Common myeloid progenitor, CD34-positive (primary cell): ENCODE measurements at regions not wholly inside any gene's neighbourhood (a gene's known extent, or its start where the extent isn't known, plus 50 kb on each side); places are given as distances from the start of the nearest gene placed in this dataset.

ENCODE experiments used
- CTCF ChIA-PET: fragments of 350-600 bp; sonication (Branson Sonifier 250); formaldehyde crosslinking; loops from one replicate; lab custom pipeline; 2021; ENCODE audit warnings: antibody characterized with exemption; lab: Charles Lee
- POLR2A ChIA-PET: fragments of 350-600 bp; sonication (Branson Sonifier 250); formaldehyde crosslinking; loops from one replicate; lab custom pipeline; 2021; ENCODE audit warnings: antibody characterized with exemption; lab: Charles Lee
- DNase-seq, 3 donors: peaks; one replicate each; pipeline versions ENCODE4 v3.0.0 to v3.0.0-alpha.2; 2013
- H3K27ac ChIP-seq, 2 experiments: 1 replicate in 1 of 2; 2 replicates in 1 of 2; pipeline ENCODE4 v1.7.0; 2013; ENCODE audit warnings: inconsistent platforms in 2 of 2, low read length in 2 of 2, mild to moderate bottlenecking in 2 of 2, low read depth in 1 of 2, moderate library complexity in 1 of 2; ENCODE audit not compliant: severe bottlenecking in 2 of 2, insufficient read depth in 1 of 2, poor library complexity in 1 of 2
- H3K27me3 ChIP-seq, 5 experiments: replicated peaks in 2 of 5; 1 replicate in 3 of 5; 2 replicates in 2 of 5; pipeline versions ENCODE4 v1.6.1 to v1.7.0; 2013; ENCODE audit warnings: low read length in 4 of 5, mild to moderate bottlenecking in 2 of 5, moderate library complexity in 2 of 5, inconsistent platforms in 1 of 5; ENCODE audit not compliant: insufficient read depth in 5 of 5, control insufficient read depth in 4 of 5
- H3K36me3 ChIP-seq, 4 experiments: 1 replicate in 2 of 4; 2 replicates in 2 of 4; pipeline versions ENCODE4 v1.6.1 to v1.7.0; 2013; ENCODE audit warnings: low read length in 3 of 4, control low read depth in 1 of 4, mild to moderate bottlenecking in 1 of 4; ENCODE audit not compliant: control insufficient read depth in 4 of 4, insufficient read depth in 4 of 4
- H3K4me1 ChIP-seq, 4 experiments: 1 replicate in 3 of 4; 2 replicates in 1 of 4; pipeline versions ENCODE4 v1.6.1 to v1.7.1; 2013; ENCODE audit warnings: low read length in 3 of 4, mild to moderate bottlenecking in 3 of 4, control low read depth in 1 of 4, inconsistent platforms in 1 of 4, moderate library complexity in 1 of 4; ENCODE audit not compliant: control insufficient read depth in 4 of 4, insufficient read depth in 4 of 4; ENCODE audit errors: control extremely low read depth in 1 of 4
- H3K4me3 ChIP-seq, 7 experiments: 1 replicate in 4 of 7; 2 replicates in 3 of 7; pipeline versions ENCODE4 v1.5.1 to v1.7.0; 2013; ENCODE audit warnings: mild to moderate bottlenecking in 7 of 7, low read length in 6 of 7, moderate library complexity in 6 of 7, inconsistent platforms in 2 of 7, low read depth in 2 of 7, control low read depth in 1 of 7; ENCODE audit not compliant: insufficient read depth in 4 of 7, control insufficient read depth in 1 of 7; ENCODE audit errors: extremely low read depth in 1 of 7
- H3K9me3 ChIP-seq, 5 experiments: 1 replicate in 4 of 5; 2 replicates in 1 of 5; pipeline versions ENCODE4 v1.6.1 to v1.7.1; 2013; ENCODE audit warnings: low read length in 4 of 5, mild to moderate bottlenecking in 2 of 5, inconsistent platforms in 1 of 5, low read depth in 1 of 5, moderate library complexity in 1 of 5; ENCODE audit not compliant: control insufficient read depth in 4 of 5, insufficient read depth in 2 of 5; ENCODE audit errors: control extremely low read depth in 1 of 5
- WGBS: methylation state at CpG from one replicate; pipeline ENCODE4 v1.1.5; 2013; ENCODE audit not compliant: insufficient coverage; 5-methylcytosine and 5-hydroxymethylcytosine counted together

GRCh38 chr6:132167929-132168892, 217.0 kb upstream of the CCN2 start:
- 86% methylated on average over 3 of the region's 4 CpGs for WGBS
- POLR2A ChIA-PET: no interaction called here
- H3K27ac ChIP-seq: no peak overlapping the region

GRCh38 chr6:132166526-132167051, 215.4 kb upstream of the CCN2 start:
- Histone ChIP-seq H3K27ac (no peak overlapping the region), H3K9me3 (peaks cover 0 to 2% (median 0%) of the 10 kb centered on the region in 5 experiments), H3K36me3 (no peaks in the 10 kb centered on the region), H3K27me3 (peaks cover 0 to 3% (median 0%) of the 10 kb centered on the region in 5 experiments), H3K4me3 (no peak overlapping the region), H3K4me1 (no peaks in the 10 kb centered on the region)
- no CpG with 5 or more reads among the region's 1 CpG for WGBS
- POLR2A ChIA-PET: no interaction called here
- CTCF ChIA-PET: no interaction called here
- no peak for DNase-seq

More at GRCh38 chr6:132167929-132168892, 217.0 kb upstream of the CCN2 start:
- H3K27me3 ChIP-seq: peaks cover 0 to 3% (median 0%) of the 10 kb centered on the region in 5 experiments
- H3K36me3 ChIP-seq: no peaks in the 10 kb centered on the region
- DNase-seq: no peak
- H3K4me1 ChIP-seq: no peaks in the 10 kb centered on the region
- no peak overlapping the region for H3K4me3 ChIP-seq
- H3K9me3 ChIP-seq: peaks cover 0 to 2% (median 0%) of the 10 kb centered on the region in 5 experiments
- CTCF ChIA-PET: no interaction called here

GRCh38 chr6:132165677-132166076, 214.5 kb upstream of the CCN2 start:
- ChIA-PET CTCF (no interaction called here), POLR2A (no interaction called here)
- Histone ChIP-seq H3K4me3 (no peak overlapping the region), H3K4me1 (no peaks in the 10 kb centered on the region), H3K9me3 (peaks cover 0 to 2% (median 0%) of the 10 kb centered on the region in 5 experiments), H3K36me3 (no peaks in the 10 kb centered on the region), H3K27me3 (peaks cover 0 to 3% (median 0%) of the 10 kb centered on the region in 5 experiments), H3K27ac (no peak overlapping the region)
- no peak for DNase-seq
- 92% methylated on average over 2 of the region's 2 CpGs for WGBS

- H3K27me3 ChIP-seq: peaks cover 0 to 3% (median 0%) of the 10 kb centered on the region in 5 experiments
- DNase-seq: peak; percentile 5 to 16 (median 14)
- ChIA-PET CTCF (interaction anchor here (1.4 kb wide), 1 partner anchor 202 kb away, joined by 3 read pairs; no protein-coding TSS in a partner anchor), POLR2A (no interaction called here)
- no peak overlapping the region for H3K27ac ChIP-seq
- H3K4me1 ChIP-seq: no peaks in the 10 kb centered on the region
- H3K36me3 ChIP-seq: no peaks in the 10 kb centered on the region
- no peak overlapping the region for H3K4me3 ChIP-seq
- 83% methylated on average over 1 of the region's 3 CpGs for WGBS
- peaks cover 0 to 2% (median 0%) of the 10 kb centered on the region in 5 experiments for H3K9me3 ChIP-seq
These were observed 210.1 kb upstream of the CCN2 start for GRCh38 chr6:132161283-132161682.

DNA sequence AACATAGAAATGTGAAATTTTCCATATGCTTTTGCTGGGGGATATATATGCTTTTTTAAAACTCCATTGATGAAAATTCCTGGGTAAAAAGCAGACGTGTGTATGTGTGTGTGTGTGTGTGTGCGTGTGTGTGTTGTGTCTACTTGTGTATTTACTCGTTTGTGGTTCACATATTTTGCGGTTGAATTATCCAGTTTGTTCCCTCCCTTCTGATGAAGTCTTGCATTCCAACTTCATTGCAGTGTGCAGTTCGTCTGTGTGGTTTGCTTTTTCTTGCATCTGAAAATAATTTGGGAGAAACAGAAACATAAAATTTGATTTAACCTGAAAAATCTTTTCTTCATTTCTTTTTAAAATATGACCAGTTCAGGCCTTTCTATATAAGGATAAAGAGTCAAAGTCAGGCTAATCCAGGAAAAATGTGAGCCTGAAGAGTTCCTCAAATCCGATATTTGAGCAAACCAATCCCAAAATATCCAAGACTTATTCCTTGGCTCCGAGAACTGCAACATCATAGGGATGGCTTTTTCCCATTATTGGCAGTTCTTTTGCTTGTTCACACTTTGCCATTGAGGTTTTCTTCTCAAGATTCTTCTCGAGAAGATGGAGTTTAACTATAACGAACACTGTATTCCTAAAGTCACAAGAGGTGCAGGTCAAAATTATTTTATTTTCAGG, 202.2 kb upstream of the CCN2 start:
- WGBS: 100% methylated on average over 5 of the region's 9 CpGs
- Histone ChIP-seq H3K4me1 (no peaks in the 10 kb centered on the region), H3K27ac (no peak overlapping the region), H3K27me3 (peaks cover 0 to 3% (median 0%) of the 10 kb centered on the region in 5 experiments), H3K9me3 (no peaks in the 10 kb centered on the region), H3K4me3 (no peak overlapping the region), H3K36me3 (no peaks in the 10 kb centered on the region)
- DNase-seq: no peak
- POLR2A ChIA-PET: no interaction called here
- CTCF ChIA-PET: no interaction called here

- ChIA-PET CTCF (no interaction called here), POLR2A (no interaction called here)
- 100% methylated on average over 2 of the region's 2 CpGs for WGBS
- H3K36me3 ChIP-seq: no peaks in the 10 kb centered on the region
- H3K27me3 ChIP-seq: no peaks in the 10 kb centered on the region
- H3K4me1 ChIP-seq: peaks cover 0 to 4% (median 1%) of the 10 kb centered on the region in 4 experiments
- H3K4me3 ChIP-seq: no peak overlapping the region
- no peak overlapping the region for H3K27ac ChIP-seq
- H3K9me3 ChIP-seq: no peaks in the 10 kb centered on the region
- no peak for DNase-seq
These were observed 196.4 kb upstream of the CCN2 start for GRCh38 chr6:132147530-132148011.
